ENCODE measurements at regions not wholly inside any gene's neighbourhood (a gene's known extent, or its start where the extent isn't known, plus 50 kb on each side); places are given as distances from the start of the nearest gene placed in this dataset.

DNA sequence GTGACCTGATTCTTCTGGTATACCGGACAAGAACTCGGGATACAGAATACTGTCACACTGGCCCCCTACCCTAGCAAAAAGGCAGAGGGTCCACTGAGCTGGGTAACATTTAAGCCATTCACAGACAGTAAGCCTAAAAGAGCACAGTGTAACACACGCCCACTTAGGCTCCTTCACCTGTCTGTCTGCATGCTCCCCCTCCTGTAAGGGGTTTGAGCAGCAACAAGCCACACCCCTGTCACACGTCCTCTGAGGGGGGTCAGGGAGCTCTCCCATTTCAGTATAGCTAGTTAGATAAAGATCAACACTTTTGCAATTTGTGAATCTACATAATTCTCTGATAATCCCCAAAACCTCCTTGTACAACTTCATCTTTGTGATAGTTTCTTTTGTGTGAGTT lies 586.3 kb upstream of the LMCD1 start:
- DNase-seq = no peak

DNA sequence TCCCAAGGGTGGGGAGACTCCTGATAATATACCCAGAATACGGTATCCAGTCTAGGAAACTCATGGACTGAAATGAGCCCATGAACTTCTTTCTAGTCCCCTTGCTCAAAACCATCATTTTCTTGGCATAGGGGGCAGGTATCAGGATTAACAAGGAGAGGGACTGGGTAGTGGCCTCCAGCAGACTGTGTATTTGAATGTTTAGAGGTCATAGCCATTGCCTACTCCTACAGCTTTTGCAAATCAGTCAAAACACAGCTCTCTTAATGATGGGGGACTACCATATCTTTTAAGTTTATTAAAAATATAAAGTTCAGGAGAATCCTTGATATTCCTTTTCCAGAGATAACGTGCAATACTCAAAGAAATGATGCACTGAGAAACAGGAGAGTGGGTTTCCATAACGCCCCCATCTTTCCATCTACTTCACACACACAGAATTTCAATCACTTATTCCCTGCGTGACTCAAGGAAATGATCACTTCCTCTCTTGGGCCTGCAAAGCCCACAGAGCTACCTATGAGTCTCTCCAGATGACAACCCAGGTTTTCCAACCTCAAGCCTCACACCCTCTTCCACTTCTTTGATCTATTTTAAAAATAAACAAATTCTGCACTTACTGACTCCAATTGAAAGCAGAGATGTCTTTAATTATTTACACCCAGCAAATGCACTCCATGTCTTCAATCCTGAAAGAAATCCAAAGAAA lies 584.0 kb upstream of the LMCD1 start:
- no peak for DNase-seq

DNA sequence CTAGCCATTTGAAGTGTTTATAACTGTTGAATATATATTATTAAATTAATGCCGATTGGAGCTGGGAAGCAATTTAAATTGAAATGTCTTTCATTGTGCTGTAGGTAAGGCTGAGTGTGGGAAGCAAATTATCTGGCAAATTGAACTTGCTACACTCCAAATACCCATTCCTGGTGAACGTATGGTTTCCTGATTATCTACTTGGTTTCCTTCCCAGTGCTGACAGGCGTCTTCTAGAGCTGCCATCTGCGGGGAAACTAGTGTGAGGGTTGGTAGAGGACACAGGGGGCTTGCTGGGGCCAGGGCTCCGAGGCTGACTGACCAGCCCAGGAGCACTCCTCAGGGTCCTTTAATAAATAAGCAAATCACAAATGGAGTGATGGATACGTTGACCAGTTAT lies 581.4 kb upstream of the LMCD1 start:
- no peak for DNase-seq

DNA sequence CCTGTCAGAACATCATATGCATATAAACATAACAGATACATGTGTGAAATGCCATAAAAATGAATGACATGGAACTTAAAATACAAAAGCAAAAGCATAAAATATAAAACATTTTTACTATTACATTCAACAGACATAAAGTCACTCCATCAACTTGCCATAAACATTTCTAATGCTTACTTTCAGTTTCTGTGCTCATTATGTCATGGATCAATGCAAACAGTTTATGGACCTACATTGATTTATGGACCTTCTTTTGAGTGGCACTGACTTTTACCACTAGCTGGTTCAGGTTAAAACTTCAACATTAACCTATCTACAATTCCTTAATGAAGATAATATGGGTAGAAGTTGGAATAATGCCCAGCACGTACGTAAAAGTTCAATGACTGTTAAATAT lies 577.4 kb upstream of the LMCD1 start:
- DNase-seq = no peak

DNA sequence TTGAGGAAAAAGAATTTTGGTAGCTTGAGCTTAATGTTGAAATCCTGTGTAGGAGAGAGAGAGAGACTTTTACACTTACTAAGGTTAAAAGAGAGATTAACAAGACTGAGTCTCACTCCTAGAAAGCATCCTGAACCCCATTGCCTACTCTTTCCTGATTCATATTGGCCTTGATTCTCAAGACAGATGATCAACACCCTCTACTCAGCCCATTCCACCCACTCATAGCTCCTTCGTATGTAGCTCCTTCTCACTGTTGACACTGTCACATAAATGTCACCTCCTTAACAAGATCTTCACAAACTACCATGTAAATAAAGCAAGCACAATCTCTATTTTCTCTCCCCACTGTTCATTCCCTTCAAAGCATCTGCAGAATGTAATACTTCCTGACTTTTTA lies 574.6 kb upstream of the LMCD1 start:
- no peak for DNase-seq

DNA sequence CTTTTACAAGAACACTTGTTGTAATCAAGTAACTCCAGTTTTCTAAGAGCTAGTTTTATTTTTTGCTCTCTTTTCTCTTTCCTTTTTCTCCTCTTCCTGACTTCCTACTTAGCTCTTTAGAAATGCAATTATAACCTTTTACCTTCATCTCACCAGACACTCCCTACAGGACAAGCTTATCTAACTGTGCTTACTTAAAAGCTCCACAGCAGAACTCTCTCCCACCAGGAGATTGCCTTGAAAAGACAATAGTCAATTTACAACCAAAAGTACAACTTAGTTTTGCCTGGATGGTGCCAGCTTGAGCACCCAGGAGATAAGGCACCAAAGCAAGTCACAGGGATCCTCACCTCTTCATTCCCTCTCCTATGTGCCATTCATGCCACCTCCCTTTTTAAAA lies 573.8 kb upstream of the LMCD1 start:
- no peak for DNase-seq

DNA sequence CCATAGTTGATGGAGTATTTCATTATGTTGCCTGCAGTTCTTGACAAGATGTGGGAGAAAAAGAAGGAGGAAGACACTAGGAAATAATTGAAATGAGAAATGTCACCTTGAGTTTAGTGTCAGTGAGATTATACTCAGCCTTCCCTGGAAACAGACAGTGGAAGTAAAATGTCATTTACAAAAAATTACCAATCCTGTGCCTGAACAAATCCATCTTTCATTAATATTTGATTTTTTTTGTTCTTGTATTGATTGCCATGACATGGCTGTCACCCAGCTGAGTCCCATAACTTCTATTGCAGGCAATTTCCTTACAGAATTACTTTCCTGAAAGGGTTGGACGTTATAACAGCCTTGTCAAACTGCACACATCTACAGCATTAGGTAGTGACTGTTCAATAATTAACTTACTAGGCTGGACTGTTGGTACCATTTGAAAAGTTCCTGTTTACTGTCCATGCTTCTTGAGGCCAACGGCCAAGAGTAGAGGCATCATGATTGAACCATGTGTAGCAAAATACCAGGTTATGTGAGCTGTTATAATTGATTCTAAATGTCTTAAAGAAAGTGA lies 572.2 kb upstream of the LMCD1 start:
- DNase-seq = no peak

DNA sequence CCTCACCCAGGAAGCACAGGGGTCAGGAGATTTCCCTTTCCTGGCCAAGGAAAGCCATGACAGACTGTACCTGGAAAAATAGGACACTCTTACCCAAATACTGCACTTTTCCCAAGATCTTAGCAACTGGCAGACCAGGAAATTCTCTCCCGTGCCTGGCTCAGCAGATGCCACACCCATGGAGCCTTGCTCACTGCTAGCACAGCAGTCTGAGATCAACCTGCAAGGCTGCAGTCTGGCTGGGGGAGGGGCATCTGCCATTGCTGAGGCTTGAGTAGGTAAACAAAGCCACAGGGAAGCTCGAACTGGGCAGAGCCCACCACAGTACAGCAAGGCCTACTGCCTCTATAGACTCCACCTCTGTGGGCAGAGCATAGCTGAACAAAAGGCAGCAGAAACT lies 567.3 kb upstream of the LMCD1 start:
- DNase-seq = no peak

DNA sequence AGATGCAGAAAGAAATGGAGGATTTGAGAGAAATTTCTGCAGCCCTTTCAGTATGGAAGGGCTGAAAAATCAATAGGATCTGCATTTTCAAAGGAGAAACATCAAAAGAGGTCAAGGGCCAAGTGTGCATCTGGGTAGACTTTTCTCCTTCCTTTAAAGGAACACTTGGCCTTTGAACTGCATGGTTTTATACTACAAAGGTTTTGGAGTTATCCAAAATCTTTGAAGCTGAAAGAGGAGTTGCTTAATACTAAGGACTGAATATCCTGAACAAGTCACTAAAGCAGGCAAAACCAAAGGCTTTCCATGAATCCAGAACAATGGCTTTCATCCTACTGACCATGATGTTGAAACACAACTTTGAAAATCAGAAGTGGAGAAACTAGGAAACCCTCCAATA lies 553.7 kb upstream of the LMCD1 start:
- no peak for DNase-seq

DNA sequence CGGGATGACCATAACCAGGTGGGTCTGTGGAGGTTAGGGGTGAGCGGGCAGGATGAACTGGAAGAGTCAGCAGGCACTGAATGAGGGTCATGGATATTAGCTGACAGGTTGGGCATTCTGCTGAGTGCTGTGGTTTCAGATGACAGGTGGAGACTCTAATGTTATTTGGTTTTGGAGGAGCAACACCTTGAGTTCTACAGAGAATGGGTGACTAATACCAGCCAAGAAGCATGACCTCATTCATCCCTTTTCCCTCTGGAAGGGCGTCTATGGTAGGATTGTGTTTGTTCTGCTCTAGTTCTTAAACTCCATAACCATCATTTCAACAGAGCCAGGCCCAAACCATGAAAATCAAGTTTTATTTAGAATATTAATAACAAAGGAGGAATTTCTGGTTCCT lies 550.7 kb upstream of the LMCD1 start:
- no peak for DNase-seq

DNA sequence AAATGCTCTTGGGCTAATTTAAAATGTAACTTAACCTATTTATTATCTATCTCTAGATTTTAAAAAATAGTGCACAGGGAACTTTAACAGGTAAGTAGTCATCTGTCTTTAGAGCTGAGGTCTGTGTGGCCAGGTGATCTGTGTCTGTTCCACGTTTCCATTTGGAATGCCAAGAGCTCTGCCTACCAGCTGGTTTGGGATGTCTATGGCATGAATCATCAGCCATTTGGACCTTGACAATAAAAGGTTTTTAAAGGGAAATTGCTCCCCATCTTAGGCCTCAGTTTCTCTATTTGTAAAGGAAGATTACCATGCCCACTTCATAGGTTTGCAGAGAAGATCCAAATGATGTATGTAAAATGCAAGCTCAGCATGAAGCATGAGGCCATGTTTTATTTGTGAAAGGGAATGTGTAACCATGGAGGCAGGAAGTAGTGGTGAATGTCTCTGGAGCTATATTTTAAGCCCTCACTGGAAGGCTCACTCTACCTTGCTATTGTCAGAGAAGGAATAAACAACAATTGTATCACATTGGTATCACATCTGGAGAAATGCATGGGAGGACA lies 548.1 kb upstream of the LMCD1 start:
- DNase-seq = no peak

DNA sequence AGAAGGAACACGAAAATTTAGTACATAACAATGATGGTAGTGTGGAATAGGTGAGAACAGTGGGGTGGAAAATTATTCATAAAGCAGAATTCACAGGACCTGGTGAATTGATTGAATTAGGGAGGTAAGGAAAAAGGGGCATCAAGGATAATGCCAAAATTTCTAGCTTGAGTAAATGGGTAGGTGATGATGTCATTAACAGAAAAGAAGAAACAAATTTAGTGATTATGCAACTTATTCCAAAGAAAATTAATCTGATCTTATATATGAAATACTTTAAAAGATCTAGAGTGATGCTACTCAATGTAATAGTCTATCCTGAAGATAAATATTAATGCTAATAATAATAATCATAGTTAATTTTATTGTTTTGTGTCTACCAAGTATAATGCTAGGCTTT lies 544.6 kb upstream of the LMCD1 start:
- DNase-seq = no peak

DNA sequence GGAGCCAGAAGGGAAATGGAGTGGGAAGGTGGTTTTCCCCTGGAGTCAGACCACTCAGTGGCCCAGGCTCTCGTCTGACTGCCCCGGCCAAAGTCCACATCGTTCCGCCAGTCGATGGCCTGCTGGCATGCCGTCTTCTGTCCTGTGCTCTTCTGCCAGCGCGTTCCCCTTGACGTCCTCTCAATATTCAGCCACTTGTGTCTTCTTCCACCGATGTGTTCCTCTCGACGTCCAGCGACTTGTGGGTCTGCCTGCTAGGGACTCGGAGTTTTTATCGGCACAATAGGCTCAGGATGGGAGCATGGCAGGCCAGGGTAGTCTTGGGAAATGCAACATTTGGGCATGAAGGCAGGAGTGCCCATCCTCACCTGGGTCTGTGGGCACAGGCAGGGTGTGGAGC lies 542.5 kb upstream of the LMCD1 start:
- no peak for DNase-seq

DNA sequence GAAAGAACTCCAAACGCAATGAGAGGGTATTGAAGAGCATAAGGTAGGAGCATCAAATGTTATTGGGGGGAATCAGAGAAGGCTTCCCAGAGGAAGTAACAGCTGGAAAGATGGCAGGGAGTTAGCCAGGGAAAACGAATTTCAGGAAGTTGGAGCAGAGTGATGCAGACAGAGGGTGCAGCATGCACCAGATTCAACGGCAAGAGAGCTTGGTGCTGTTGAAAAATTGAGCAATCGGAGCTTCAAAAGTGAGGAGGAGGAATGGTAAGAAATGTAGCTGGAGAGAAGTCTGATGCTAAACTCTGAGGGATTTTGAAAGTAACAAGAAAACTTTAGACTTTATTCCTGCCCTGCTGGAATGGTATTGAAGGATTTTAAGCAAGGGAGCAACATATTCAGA lies 541.0 kb upstream of the LMCD1 start:
- no peak for DNase-seq

DNA sequence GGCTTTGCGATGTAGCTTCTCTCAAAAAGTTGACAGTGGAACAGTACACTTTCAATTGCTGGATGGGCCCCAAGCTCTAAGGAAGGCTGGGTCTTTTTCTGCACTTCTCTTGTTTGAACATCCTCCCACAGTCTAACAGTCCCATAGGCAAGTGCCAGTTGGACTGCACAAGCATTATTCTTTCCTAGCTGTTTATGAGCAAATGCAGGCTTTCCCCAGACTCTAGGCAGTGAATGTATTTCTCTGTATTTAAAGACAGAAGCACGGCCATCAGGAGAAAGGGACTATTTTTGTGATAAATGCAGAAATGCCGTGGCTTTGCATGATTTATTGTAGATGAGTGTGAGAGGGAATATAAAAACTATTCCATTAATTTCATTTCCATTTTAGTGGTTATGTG lies 539.3 kb upstream of the LMCD1 start:
- no peak for DNase-seq

DNA sequence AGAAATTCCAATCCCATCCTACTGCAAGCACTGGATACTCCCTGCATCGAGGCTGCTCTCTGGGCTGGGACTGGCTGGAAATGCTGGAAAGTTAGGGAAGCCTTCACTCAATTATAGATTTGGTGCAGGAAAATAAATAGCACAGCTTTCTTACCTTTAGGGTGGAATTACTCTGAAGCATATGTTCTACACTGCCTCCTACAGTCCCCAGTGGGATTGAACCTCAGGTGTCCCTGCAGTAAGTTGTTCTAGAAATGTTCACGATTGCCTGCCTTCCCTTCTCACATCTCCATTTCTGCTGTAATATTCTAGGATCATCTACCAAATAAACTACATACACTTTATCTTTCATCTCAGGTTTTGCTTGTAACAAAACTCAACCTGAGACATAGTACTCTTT lies 536.7 kb upstream of the LMCD1 start:
- no peak for DNase-seq

DNA sequence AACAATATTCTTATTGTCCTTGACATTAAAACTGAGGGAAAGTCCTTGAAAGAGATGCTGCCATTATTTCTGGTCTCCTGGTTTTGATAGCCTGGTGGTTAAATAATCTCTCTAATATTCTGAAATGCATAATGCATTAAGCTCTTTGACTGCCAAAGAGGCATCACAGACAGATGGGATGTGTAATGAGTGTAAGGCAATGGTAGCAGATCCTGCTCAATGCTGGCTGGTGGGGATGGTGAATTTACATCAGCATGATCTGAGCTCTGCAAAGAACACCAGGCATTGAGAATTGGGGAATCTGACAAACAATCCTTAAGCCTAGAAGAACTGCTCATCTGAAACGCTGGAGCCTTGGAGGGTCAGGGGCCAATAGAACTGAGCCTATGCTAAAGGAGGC lies 528.6 kb upstream of the LMCD1 start:
- DNase-seq = no peak

DNA sequence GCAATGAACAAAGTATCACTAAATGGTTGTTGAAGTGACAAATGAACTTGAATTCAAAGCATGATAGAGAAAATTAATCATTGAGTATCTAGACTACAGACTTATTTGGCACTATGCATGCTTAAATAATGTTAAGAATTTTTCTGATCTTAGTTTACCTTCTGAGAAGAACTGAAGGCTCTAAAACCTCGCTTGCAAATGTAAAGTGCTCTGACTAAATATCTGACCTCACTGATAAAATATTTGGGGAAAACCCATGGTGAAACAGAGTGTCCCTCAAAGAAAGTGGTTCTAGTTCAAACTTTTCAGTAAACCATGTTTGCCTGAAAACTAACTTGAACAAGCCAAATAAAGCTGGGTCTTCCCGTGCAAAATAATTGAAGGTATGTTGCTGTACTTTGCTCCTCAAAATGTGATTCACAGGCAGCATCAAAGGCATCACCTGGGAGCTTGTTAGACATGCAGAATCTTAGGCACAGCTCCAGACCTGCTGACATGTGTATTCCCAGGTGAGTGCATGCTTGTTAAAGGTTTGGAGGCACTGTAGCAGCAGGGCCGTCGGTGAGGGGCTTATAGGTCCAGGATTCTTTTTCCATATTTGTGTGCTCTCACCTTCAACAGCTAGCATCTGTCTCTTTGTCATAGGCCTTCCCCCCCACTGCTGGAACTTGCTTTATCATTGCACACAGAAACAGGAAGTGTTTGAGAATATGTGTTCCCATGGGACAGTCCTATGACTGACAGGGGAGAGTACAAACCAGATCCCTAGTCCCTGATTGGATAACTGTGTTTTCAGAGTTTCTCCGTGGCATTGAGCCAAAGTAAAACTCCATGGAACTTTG lies 524.2 kb upstream of the LMCD1 start:
- DNase-seq = no peak

DNA sequence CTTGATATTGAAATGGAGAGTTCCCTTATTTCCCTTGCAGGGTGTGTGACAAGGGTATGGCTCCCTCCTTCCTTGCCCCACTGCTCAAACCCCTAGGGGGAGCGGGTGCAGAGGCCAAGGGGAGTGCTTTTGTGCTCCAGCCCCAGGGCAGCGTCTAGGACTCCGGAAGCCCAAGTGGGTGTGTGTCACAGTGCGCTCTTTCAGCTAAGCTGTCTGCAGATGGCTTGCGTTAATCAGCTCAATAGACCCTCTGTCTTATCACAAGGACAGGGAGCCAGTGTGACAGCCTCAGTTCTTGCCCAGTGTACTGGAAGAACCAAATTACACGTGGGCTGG lies 523.6 kb upstream of the LMCD1 start:
- no peak for DNase-seq

DNA sequence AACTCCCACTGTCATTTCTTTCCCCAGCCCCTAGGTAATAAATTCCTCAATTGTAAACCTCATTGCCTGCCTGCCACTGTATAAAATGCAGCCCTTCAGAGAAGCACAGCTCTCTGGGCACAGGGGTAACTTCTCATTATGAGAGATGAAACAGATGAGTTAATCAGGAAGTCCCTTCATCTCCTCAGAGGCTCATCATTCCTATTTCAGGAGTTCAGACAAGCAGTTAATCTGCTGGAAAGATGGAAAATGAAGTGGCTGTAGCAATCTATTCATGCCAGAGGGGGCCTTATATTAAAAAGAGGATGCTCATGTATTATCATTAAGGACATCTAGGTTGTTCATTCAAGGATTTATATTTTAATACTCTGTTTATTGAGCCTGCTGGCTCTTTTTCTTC lies 519.5 kb upstream of the LMCD1 start:
- no peak for DNase-seq

DNA sequence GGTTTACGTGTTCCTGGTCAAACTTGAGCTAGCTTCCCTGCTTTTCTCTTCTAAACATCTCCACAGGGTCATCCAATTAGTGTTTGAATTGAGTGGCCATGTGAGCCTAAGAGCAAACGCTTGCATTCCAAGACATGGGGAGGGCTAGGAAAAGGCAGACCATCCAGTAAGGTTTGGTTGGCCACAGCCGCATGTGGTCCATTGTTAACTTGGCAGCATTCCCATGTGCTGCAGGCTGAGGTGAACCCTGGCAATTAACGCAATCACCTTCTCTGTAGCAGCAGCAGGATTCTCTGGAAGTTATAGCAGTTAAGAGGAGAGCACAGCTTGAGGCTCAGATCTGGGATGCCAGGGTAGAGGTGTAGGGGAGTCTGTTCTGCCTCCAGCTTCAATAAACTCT lies 502.2 kb upstream of the LMCD1 start:
- DNase-seq = no peak

DNA sequence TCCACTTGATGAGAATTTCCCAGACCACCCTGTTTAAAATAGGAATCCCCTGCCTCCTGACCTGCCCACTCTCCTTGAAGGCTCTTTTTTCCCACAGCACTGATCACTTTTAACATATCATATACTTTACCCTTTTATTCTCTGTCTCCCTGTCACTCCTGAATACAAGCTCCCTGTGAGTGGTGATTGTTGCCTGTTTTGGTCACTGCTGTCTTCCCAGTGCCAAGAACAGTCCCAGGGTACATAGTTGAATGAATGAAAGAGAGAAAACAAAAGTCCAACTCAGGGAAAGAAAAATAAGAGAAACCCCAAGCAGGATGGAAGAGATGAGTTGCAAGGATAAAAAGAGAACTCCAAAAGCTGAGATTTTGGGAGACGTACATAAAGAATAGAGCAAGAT lies 500.3 kb upstream of the LMCD1 start:
- no peak for DNase-seq

DNA sequence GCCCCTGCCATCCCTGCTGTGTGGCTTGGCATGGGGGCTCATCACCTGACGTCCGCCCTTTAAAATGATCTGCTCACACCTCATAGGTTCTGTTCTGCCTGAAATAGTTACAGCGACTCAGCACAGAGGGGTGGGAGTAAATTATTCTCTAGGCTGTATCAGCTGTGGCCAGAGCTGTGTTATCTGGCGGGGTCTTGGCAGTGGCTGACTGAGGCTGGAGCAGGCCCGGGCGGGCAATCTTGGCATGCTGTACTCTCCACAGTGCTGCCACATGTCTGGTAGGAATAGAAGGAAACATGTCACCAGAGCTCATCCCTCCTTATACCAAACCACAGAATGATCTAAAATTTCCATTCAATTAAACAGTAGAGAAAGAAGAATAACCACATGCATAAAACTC lies 499.9 kb upstream of the LMCD1 start:
- DNase-seq = no peak

DNA sequence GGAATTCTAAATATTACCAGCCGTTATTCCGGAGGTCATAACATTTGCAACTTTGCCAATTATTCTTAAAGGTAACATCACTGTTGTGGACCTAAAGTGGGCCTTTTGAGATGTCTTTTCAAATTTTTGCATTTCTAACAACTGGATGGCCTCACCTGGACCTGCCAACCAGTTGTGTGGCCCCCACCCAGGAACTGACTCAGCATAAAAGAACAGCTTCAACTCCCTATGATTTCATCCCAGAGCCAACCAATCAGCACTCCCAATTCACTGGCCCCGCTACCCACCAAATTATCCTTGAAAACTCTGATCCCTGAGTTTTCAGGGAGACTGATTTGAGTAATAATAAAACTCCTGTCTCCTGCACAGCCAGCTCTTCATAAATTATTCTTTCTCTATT lies 489.7 kb upstream of the LMCD1 start:
- DNase-seq = no peak

Measured in DMS 273 treated with DMSO at 0.1 percent for 48 hours (cell line).